Esophagus squamous epithelium (tissue), 4 donors: ENCODE measurements at regions not wholly inside any gene's neighbourhood (a gene's known extent, or its start where the extent isn't known, plus 50 kb on each side); places are given as distances from the start of the nearest gene placed in this dataset.

Experiments
- CTCF ChIP-seq, 6 experiments: fragments of 450-650 bp in 4 of 6; fragments of 200-600 bp in 2 of 6; sonication (generic) in 2 of 6; IDR thresholded peaks; one replicate each; pipeline ENCODE4 v1.5.1; 2016 to 2019; ENCODE audit warnings: antibody characterized with exemption in 6 of 6, mild to moderate bottlenecking in 4 of 6, moderate library complexity in 4 of 6
- POLR2A ChIP-seq, 4 donors: fragments of 450-650 bp; IDR thresholded peaks; one replicate each; pipeline ENCODE4 v1.6.1; 2017; ENCODE audit warnings: antibody characterized with exemption in 4 of 4, mild to moderate bottlenecking in 4 of 4, moderate library complexity in 3 of 4

- TF ChIP-seq CTCF (IDR thresholded peaks at IDR 0.05): no peak
- no peak for TF ChIP-seq POLR2A (IDR thresholded peaks at IDR 0.05)
Observed at GRCh38 chr9:636931-637591, 204.4 kb upstream of the DMRT1 start.
